OCI-LY1 (cell line): ENCODE measurements at regions not wholly inside any gene's neighbourhood (a gene's known extent, or its start where the extent isn't known, plus 50 kb on each side); places are given as distances from the start of the nearest gene placed in this dataset.

Source experiments
- H2AFZ ChIP-seq: fragments of 200-600 bp; sonication (generic), shearing (Covaris generic); 2 replicates; pipeline ENCODE4 v1.6.0; 2014; ENCODE audit warnings: antibody characterized with exemption, mild to moderate bottlenecking, low read length
- H3F3A ChIP-seq: fragments of 200-600 bp; sonication (generic), shearing (Covaris generic); 2 replicates; pipeline ENCODE4 v1.6.0; 2014; ENCODE audit warnings: mild to moderate bottlenecking, antibody characterized with exemption, low read length, moderate library complexity; ENCODE audit not compliant: insufficient read depth
- H3K27ac ChIP-seq: fragments of 200-600 bp; sonication (generic); 2 replicates; pipeline ENCODE4 v1.5.1; 2014; ENCODE audit warnings: low read length, mixed run types, mild to moderate bottlenecking, low read depth; ENCODE audit not compliant: poor library complexity, severe bottlenecking
- H3K27me3 ChIP-seq: fragments of 200-600 bp; sonication (generic); 2 replicates; pipeline ENCODE4 v1.6.0; 2014; ENCODE audit warnings: antibody characterized with exemption, mild to moderate bottlenecking, low read length, moderate library complexity; ENCODE audit not compliant: insufficient read depth
- H3K36me3 ChIP-seq: fragments of 200-600 bp; sonication (generic); 2 replicates; pipeline ENCODE4 v1.6.1; 2014; ENCODE audit warnings: mild to moderate bottlenecking, antibody characterized with exemption, low read length, moderate library complexity, mixed read lengths; ENCODE audit not compliant: insufficient read depth
- H3K4me1 ChIP-seq: fragments of 200-600 bp; sonication (generic); 2 replicates; pipeline ENCODE4 v1.5.1; 2014; ENCODE audit warnings: mild to moderate bottlenecking, low read length, moderate library complexity; ENCODE audit not compliant: insufficient read depth, severe bottlenecking
- H3K4me2 ChIP-seq: fragments of 200-600 bp; sonication (generic), shearing (Covaris generic); 2 replicates; pipeline ENCODE4 v1.6.1; 2014; ENCODE audit warnings: low read length
- H3K4me3 ChIP-seq: fragments of 200-600 bp; sonication (generic); 2 replicates; pipeline ENCODE4 v1.5.1; 2014; ENCODE audit warnings: low read length, low read depth, mild to moderate bottlenecking, mixed read lengths; ENCODE audit not compliant: poor library complexity, severe bottlenecking
- H3K79me2 ChIP-seq: fragments of 200-600 bp; shearing (Covaris generic); 2 replicates; pipeline ENCODE4 v1.6.1; 2016; ENCODE audit warnings: mixed run types, low read length, mixed read lengths; ENCODE audit not compliant: insufficient read depth
- H3K9ac ChIP-seq: fragments of 200-600 bp; sonication (generic), shearing (Covaris generic); 2 replicates; pipeline ENCODE4 v1.6.1; 2014; ENCODE audit warnings: mild to moderate bottlenecking, low read length, mixed read lengths
- H3K9me2 ChIP-seq: fragments of 200-600 bp; sonication (generic), shearing (Covaris generic); 2 replicates; pipeline ENCODE4 v1.6.1; 2014; ENCODE audit warnings: low read depth, mild to moderate bottlenecking, low read length, mixed read lengths
- H3K9me3 ChIP-seq: fragments of 200-600 bp; shearing (Covaris generic); 2 replicates; pipeline ENCODE4 v1.6.1; 2014; ENCODE audit warnings: low read length, mixed read lengths
- H4K20me1 ChIP-seq: fragments of 200-600 bp; sonication (generic), shearing (Covaris generic); 2 replicates; pipeline ENCODE4 v1.6.0; 2016; ENCODE audit warnings: mild to moderate bottlenecking, low read length; ENCODE audit not compliant: insufficient read depth
- EZH2 ChIP-seq: fragments of 200-600 bp; sonication (generic), shearing (Covaris generic); IDR thresholded peaks from 2 replicates; pipeline ENCODE4 v1.8.0; 2017; ENCODE audit warnings: borderline replicate concordance, mixed run types, mild to moderate bottlenecking, antibody characterized with exemption, low read length, moderate library complexity, mixed read lengths
- TF ChIP-seq, protein P1 (sequence below): fragments of 200-600 bp; sonication (generic), shearing (Covaris generic); IDR thresholded peaks from 2 replicates; pipeline ENCODE4 v1.5.1; 2017; ENCODE audit warnings: mild to moderate bottlenecking, antibody characterized with exemption, low read length, moderate library complexity, mixed read lengths

DNA sequence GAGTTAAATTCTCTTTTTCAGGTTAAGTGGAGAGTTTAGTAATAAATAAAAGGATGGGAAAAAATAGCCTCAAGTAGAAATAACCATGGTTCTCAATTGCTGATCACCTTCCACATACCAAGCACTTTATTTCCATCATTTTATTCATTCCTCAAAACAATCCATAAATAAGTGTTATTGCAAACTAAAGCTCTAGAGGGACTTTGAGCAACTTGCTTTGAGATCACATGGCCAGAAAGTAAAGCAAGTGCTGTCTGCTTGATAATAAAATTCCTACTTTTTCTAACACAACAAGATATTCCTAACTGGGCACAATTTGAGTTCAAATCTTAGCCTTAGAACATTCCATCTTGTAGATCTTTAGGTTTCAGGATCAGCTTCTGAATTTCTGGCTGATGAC is 97.1 kb upstream of the C1orf87 start:
- Histone ChIP-seq H3K4me2 (no peak overlapping the region), H3F3A (no peaks in the 10 kb centered on the region), H3K9me2 (no peaks in the 10 kb centered on the region), H3K4me1 (no peaks in the 10 kb centered on the region), H3K27me3 (no peaks in the 10 kb centered on the region), H4K20me1 (no peaks in the 10 kb centered on the region), H3K9ac (no peak overlapping the region), H3K79me2 (no peaks in the 10 kb centered on the region), H3K36me3 (no peaks in the 10 kb centered on the region), H2AFZ (no peak overlapping the region), H3K4me3 (no peak overlapping the region), H3K27ac (no peak overlapping the region), H3K9me3 (no peaks in the 10 kb centered on the region)
- TF ChIP-seq EZH2 = no peak
- TF ChIP-seq, protein P1, sequence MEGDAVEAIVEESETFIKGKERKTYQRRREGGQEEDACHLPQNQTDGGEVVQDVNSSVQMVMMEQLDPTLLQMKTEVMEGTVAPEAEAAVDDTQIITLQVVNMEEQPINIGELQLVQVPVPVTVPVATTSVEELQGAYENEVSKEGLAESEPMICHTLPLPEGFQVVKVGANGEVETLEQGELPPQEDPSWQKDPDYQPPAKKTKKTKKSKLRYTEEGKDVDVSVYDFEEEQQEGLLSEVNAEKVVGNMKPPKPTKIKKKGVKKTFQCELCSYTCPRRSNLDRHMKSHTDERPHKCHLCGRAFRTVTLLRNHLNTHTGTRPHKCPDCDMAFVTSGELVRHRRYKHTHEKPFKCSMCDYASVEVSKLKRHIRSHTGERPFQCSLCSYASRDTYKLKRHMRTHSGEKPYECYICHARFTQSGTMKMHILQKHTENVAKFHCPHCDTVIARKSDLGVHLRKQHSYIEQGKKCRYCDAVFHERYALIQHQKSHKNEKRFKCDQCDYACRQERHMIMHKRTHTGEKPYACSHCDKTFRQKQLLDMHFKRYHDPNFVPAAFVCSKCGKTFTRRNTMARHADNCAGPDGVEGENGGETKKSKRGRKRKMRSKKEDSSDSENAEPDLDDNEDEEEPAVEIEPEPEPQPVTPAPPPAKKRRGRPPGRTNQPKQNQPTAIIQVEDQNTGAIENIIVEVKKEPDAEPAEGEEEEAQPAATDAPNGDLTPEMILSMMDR = no peak

DNA sequence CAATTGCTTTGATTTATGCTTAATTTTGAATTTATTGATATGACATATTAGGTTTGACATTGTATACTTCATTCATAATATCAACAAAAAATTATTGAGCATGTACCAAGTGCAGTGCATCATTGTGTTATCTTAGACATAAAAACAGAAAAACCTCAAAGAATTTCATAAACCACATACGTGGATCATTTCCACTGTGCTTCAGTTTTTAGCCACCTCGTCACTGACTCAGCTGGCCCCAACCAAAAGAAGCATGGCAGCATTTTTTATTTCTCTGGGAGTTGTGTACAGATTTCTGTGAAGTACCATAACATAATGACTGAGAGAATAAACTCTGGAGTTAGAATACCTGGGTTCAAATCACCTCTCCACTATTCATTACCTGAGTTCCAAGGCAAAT is 95.6 kb upstream of the C1orf87 start:
- H3K79me2 ChIP-seq = no peaks in the 10 kb centered on the region
- no peaks in the 10 kb centered on the region for H3F3A ChIP-seq
- no peak overlapping the region for H3K27ac ChIP-seq
- H2AFZ ChIP-seq = no peak overlapping the region
- H4K20me1 ChIP-seq = no peaks in the 10 kb centered on the region
- H3K27me3 ChIP-seq = no peaks in the 10 kb centered on the region
- H3K9me3 ChIP-seq = no peaks in the 10 kb centered on the region
- no peaks in the 10 kb centered on the region for H3K4me1 ChIP-seq
- TF ChIP-seq, protein P1 = no peak
- TF ChIP-seq EZH2 = no peak
- no peaks in the 10 kb centered on the region for H3K9me2 ChIP-seq
- no peak overlapping the region for H3K9ac ChIP-seq
- H3K4me2 ChIP-seq = no peak overlapping the region
- no peaks in the 10 kb centered on the region for H3K36me3 ChIP-seq
- H3K4me3 ChIP-seq = no peak overlapping the region

DNA sequence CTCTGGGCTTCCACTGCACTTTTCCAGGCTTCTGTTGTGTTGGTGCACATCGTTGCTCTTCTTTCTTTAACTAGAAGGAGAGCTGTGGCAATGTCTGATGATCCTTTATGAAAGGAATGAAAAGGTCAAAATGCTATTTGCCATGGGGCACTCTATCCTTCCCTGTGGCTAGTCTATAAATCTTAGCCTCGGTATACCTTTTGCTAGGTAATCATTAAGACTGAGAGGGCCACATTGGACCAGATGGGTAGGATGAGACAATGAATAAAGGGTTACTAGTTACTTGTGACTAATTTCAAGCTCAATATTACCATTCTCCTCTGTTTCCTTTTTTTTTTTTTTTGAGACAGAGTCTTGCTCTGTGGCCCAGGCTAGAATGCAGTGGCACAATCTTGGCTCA is 89.4 kb upstream of the C1orf87 start:
- Histone ChIP-seq H3F3A (no peaks in the 10 kb centered on the region), H3K4me3 (no peak overlapping the region)

More for the DNA sequence above, 89.4 kb upstream of the C1orf87 start:
- no peaks in the 10 kb centered on the region for H3K79me2 ChIP-seq
- no peaks in the 10 kb centered on the region for H3K36me3 ChIP-seq
- H3K9me3 ChIP-seq = no peaks in the 10 kb centered on the region
- H4K20me1 ChIP-seq = no peaks in the 10 kb centered on the region
- H3K9me2 ChIP-seq = no peaks in the 10 kb centered on the region
- H2AFZ ChIP-seq = no peak overlapping the region
- H3K27ac ChIP-seq = no peak overlapping the region
- no peaks in the 10 kb centered on the region for H3K4me1 ChIP-seq
- TF ChIP-seq EZH2 = no peak
- TF ChIP-seq, protein P1 = no peak
- no peaks in the 10 kb centered on the region for H3K27me3 ChIP-seq
- no peak overlapping the region for H3K9ac ChIP-seq
- H3K4me2 ChIP-seq = no peak overlapping the region
